ENCODE measurements at regions not wholly inside any gene's neighbourhood (a gene's known extent, or its start where the extent isn't known, plus 50 kb on each side); places are given as distances from the start of the nearest gene placed in this dataset.
A peak's percentile ranks its signal among the peaks of the same experiment; 100 is the strongest.

GRCh38 chr10:43867113-43867512, 218.4 kb upstream of the ZNF32 start:
- Histone ChIP-seq H4K20me1 (ENCODE audit: insufficient read depth) (no peaks in the 10 kb centered on the region), H2AFZ (ENCODE audit: low read depth) (no peak overlapping the region), H3K79me2 (ENCODE audit: insufficient read depth) (peaks cover 11% of the 10 kb centered on the region), H3K9me2 (no peaks in the 10 kb centered on the region), H3F3A (replicated peaks; ENCODE audit: insufficient read depth) (peaks cover 28% of the 10 kb centered on the region), H3K4me1 (ENCODE audit: control insufficient read depth in 1 of 2, insufficient read depth in 2 of 2, low read depth in 1 of 2, low read length in 1 of 2) (peaks cover 9 to 47% of the 10 kb centered on the region in 2 experiments; a peak in 3 of 4 replicates), H3K4me3 (ENCODE audit: low read depth in 2 of 2, low read length in 1 of 2) (no peak overlapping the region), H3K4me2 (peak overlapping the region; percentile 55; the same call in 1 of the 2 replicates), H3K36me3 (replicated peaks in 1 of 2; ENCODE audit: control insufficient read depth in 1 of 2, insufficient read depth in 2 of 2, low read length in 1 of 2) (no peaks in the 10 kb centered on the region), H3K9me3 (no peaks in the 10 kb centered on the region), H3K9ac (peak overlapping the region; percentile 25; the same call in 1 of the 2 replicates), H3K27me3 (ENCODE audit: insufficient read depth) (no peaks in the 10 kb centered on the region), H3K27ac (ENCODE audit: low read depth in 2 of 2, low read length in 1 of 2) (peak overlapping the region; percentile 80 to 93; a peak in 3 of 4 replicates)
- CTCF ChIA-PET: interaction anchor here (1.1 to 1.4 kb wide), 4 partner anchors 9 to 520 kb away, joined by 3 to 5 read pairs (median 3); no protein-coding TSS in a partner anchor
- WGBS (ENCODE audit: low lambda C conversion rate): 61% methylated on average over 5 of the region's 7 CpGs
- DNase-seq: no peak
- no peak for TF ChIP-seq JUND (IDR thresholded peaks at IDR 0.05)
- TF ChIP-seq MEF2A (IDR thresholded peaks at IDR 0.05; ENCODE audit: borderline replicate concordance, low read depth): no peak
- no peak for TF ChIP-seq RFX5 (IDR thresholded peaks at IDR 0.05; ENCODE audit: low read length)
- TF ChIP-seq MXI1 (IDR thresholded peaks at IDR 0.05; ENCODE audit: low read depth, low read length): no peak
- TF ChIP-seq YY1 (IDR thresholded peaks at IDR 0.05; ENCODE audit: low read depth): no peak
- TF ChIP-seq RCOR1 (IDR thresholded peaks at IDR 0.05; ENCODE audit: low read length): no peak
- TF ChIP-seq MAX (IDR thresholded peaks at IDR 0.05; ENCODE audit: low read depth): no peak
- TF ChIP-seq ELF1 (IDR thresholded peaks at IDR 0.05): no peak
- TF ChIP-seq GATA2 (CRISPR knock-in tag; IDR thresholded peaks at IDR 0.05): no peak
- TF ChIP-seq ZBTB33 (IDR thresholded peaks at IDR 0.05; ENCODE audit: borderline replicate concordance, low read depth): no peak
- TF ChIP-seq USF2 (IDR thresholded peaks at IDR 0.05; ENCODE audit: borderline replicate concordance, low read depth, low read length): no peak
- TF ChIP-seq NRF1 (IDR thresholded peaks at IDR 0.05; ENCODE audit: low read depth, low read length): no peak
- no peak for TF ChIP-seq CTCF (IDR thresholded peaks at IDR 0.05)
- TF ChIP-seq REST (IDR thresholded peaks at IDR 0.05; ENCODE audit: low read depth, low read length): no peak
- POLR2A ChIA-PET: no interaction called here
